NCI-H1417 treated with DMSO at 0.1 percent for 48 hours (cell line): ENCODE measurements at regions not wholly inside any gene's neighbourhood (a gene's known extent, or its start where the extent isn't known, plus 50 kb on each side); places are given as distances from the start of the nearest gene placed in this dataset.
"Not testable (repeated sequence)": the region's sequence is repeated elsewhere in the genome, so short reads cannot be mapped to it uniquely, and the experiment has no call there.

Experiments
- DNase-seq: peaks from one replicate; lab custom pipeline; 2025; lab: John Stamatoyannopoulos, UW

- DNase-seq = no peak
Observed at GRCh38 chr6:122859676-122860075, 70.6 kb downstream of the SMPDL3A start.

DNA sequence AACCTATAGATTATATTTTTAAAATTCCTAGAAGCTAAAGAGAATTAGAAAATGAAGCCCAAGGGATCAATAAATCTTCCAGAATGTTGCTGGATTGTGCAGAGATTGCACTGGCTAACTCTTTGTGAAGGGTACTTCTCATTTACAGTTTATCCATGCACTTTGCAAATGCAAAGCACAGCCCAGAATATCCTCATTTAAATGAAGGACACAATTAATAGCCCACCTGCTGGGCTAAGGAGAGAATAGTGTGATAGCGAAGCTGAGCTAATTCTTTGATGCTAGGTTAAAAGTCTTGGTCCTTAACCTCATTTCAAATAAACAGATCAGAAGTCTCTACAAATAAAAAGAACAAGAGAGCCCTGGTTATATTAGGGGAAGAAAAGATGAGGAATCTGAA is 72.5 kb downstream of the SMPDL3A start:
- DNase-seq = no peak

DNA sequence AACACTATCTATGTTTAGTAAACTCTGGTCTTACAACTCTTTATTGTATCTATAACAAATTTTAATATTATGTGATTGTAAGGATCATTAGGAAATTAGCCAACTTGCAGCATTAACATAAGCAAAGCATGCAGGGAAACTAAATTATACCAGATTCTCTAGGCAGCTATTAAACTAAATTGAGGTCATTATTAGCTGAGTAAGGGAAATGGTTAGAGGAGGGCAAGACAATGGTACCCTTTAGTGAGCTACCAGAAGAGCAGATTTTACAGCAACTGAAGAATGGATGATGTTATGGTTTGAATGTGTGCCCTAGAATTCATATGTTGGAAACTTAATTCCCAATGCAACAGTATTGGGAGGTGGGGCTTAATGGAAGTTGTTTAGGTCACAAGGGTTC is 79.1 kb downstream of the SMPDL3A start:
- no peak for DNase-seq

DNA sequence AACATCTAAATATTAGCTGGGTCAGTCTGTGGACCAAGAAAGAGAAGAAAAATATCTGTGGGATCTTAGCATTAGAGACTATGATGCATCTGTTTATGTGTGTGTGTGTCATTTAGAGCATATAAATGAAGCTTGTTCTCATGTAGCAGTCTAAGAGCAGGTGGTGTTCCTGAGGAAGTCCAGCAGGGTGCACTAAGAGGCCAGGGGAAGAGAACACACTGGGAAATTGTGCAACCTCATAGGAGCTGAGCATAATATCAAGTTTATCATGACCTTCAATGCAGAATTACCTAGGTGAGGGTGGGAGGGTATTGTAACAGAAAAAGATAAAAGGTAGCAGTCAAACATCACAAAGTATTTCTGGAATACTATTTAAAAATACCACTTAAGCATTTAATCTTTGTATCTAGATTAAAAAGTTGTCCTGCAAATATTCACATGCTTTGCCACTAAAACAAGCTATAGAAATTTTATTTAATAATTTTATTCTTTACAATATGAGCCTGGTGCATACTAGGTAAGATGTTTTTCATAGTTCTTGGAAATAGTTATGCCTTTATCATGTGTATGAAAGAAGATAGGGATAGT is 80.5 kb downstream of the SMPDL3A start:
- peak; percentile 36 for DNase-seq

DNA sequence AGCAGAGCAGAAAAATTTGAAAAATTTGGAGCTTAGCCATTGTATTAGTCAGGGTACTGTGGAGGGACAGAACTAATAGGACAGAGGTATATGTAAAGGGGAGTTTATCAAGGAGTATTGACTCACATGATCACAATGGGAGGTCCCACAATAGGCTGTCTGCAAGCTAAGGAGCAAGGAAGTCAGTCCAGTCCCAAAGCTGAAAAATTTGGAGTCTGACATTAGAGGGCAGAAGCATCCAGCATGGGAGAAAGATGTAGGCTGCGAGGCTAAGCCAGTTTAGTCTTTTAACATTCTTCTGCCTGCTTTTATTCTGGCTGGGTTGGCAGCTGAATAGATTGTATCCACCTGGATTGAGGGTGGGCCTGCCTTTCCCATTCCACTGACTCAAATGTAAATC is 82.0 kb downstream of the SMPDL3A start:
- no peak for DNase-seq

- DNase-seq = no peak
Observed at GRCh38 chr6:122872311-122872710, 83.3 kb downstream of the SMPDL3A start.

- no peak for DNase-seq
Observed at GRCh38 chr6:122877302-122877701, 88.2 kb downstream of the SMPDL3A start.

GRCh38 chr6:122878796-122879195 is 89.7 kb downstream of the SMPDL3A start:
- DNase-seq = no peak

GRCh38 chr6:122886481-122886880 is 97.4 kb downstream of the SMPDL3A start:
- DNase-seq = no peak

GRCh38 chr6:122887941-122888340 is 98.9 kb downstream of the SMPDL3A start:
- DNase-seq = no peak

GRCh38 chr6:122888680-122889079 is 99.6 kb downstream of the SMPDL3A start:
- not testable (repeated sequence) for DNase-seq

GRCh38 chr6:122890250-122890649 is 101.2 kb downstream of the SMPDL3A start:
- DNase-seq = no peak

DNA sequence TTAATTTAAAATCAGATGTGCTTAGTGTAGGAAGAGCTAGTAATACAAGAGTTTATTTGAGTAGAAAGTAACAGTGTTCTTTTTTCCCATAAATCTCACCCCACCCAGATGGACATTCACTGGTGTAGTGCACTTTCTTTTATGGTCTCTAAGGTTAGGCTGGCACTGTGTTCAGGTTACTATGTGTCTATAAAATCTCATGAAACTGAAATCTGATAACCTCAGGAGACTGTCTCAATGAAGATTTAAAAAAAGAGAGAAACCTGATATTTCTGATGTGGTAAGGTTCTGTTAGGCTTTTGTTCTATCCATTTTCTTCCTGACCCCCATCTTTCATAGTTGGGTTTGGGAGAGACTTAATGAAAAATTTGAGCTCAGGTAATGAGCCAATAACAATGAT is 101.2 kb upstream of the CLVS2 start:
- no peak for DNase-seq

GRCh38 chr6:122902326-122902725 is 93.7 kb upstream of the CLVS2 start:
- no peak for DNase-seq

DNA sequence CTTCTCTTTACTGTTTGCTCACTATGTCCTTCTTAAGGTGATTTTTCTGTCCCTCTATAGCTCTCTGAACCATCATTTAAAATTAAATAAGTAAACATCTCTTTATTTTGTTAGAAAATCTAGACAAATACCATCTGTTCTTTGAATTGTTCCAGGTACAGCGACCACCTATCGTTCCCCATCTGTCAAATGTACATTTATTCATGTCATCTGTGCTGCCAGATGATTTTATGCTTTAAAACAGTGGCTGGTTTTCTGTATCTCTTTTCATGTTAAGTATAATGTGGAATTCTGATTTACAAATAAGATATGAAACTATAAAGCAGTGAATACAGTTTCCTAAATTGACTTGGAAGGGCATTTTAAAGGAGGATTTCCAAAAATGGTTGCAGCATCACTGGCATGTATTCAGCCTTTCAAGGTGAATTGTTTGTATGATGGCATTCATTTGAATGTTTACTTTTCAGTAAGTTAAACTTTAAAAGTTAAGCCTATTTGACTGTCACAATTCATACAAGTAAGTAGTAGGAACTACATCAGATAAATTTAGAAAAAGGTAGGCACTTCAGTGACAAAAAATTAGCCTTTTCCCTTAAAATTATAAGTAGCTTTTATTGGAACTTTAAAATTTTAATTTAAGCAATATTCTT is 92.6 kb upstream of the CLVS2 start:
- DNase-seq = no peak

DNA sequence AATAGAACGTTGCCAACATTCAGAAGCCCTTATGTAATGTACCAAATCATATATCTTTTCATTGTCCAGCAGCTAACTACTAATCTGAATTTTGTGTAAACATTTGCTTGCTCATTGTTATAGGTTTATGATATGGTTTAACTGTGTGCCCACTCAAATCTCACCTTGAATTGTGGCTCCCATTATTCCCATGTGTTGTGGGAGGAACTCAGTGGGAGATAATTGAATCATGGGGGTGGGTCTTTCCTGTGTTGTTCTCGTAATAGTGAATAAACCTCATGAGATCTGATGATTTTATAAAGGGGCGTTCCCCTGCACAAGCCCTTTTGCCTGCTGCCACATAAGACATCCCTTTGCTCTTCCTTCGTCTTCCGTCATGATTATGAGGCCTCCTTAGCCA is 91.9 kb upstream of the CLVS2 start:
- no peak for DNase-seq

DNA sequence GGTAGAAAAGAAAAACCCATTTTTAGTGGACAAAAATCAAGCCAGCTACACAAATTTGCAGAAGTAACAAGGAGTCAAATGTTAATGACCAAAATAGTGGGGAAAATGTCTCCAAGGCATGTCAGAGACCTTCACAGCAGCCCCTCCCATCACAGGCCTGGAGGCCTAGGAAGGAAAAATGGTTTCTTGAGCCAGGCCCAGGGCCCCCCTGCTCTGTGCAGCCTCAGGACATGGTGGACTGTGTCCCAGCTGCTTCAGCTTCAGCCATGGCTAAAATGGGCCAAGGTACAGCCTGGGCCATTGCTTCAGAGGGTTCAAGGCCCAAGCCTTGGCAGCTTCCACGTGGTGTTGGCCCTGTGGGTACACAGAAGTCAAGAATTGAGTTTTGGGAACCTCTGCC is 82.5 kb upstream of the CLVS2 start:
- DNase-seq = no peak

DNA sequence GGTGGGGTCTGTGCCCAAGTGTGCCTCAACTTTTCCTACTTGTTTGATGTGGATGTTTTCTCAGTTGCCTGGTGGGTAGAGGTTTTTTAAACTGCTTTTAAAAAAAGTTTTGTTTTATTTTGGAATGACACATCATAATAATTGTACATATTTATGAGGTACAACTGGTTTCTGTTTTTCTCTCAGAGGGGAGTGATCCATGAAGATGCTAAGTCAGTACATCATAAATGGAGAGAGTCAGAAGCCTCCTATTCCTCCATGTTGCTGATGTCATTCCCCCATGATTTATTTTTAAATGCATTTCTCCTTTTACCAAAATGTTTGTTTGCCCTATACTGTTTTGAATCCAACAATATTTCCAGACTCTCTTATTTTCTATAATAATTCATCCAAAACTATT is 77.3 kb upstream of the CLVS2 start:
- no peak for DNase-seq

DNA sequence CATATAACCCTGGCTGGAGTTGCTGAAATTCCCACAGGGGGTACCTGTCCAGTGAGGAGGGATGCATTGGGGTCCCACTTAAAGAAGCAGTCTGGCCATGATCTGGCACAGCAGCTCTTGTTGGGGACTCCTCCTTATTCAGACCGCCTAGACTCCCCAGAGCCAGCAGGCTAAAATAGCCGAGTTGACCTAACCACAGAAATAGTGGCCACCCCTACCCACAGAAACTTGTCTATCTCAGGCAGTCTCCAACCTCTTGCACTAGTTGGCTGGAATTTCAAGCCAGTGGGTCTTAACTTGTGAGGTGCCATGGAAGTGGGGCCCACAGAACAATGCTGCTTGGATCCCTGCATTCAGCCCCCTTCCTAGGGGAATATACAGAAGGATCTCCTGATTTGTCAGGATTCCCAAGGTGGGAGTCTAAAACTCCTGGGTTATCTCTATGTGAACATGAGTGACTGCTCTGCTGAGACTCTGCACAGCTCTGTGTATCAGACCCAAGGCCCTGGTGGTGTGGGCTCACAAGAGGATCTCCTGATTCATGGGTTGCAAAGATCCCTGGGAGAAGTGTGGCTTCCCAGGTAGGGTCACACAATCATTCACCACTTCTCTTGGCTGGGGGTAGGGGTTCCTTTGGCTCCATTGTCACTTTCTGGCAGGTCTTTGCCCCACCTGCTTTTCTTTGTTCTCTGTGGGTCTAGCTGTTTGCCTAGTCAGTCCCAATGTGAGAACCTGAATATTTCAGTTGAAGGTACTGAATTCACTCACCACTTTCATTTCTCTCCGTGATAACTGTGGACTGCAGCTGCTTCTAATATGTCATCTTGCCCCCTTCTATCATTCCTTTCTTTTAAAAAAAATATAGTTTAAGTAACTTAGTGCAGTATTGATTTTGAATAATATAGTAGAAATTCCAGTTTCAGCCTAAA is 65.5 kb upstream of the CLVS2 start:
- DNase-seq = no peak

DNA sequence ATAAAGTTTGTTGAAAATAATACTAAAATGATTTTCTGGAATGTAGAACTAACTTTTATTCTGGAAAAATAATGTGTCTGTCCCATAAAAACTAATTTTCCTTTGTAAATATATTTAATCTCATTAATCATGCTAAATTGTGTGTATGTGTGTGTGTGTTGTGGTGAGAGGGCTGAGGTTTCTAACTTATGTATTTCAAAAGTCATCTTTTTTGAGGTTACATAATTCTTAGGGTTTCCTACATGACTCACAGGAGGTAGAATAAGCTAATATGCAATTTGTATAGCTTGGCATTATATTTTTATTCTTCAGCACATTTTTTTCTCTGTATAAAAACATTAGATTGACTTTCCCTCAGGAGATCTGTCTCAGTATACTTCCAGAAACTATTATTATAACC is 64.1 kb upstream of the CLVS2 start:
- DNase-seq = no peak

DNA sequence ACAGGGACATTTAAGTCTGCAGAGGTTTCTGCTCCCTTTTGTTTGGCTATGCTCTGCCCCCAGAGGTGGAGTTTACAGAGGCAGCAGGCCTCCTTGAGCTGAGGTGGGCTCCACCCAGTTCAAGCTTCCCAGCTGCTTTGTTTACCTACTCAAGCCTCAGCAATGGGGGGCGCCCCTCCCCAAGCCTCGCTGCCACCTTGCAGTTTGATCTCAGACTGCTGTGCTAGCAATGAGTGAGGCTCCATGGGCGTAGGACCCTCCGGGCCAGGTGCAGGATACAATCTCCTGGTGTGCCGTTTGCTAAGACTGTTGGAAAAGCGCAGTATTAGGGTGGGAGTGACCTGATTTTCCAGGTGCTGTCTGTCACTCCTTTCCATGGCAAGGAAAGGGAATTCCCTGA is 51.1 kb upstream of the CLVS2 start:
- DNase-seq = not testable (repeated sequence)
